IMR-90 (cell line): ENCODE measurements at regions not wholly inside any gene's neighbourhood (a gene's known extent, or its start where the extent isn't known, plus 50 kb on each side); places are given as distances from the start of the nearest gene placed in this dataset.

ENCODE experiments used
- ATAC-seq: fragments of 200-7000 bp; cut with Tn5 transposase; 2 replicates; pipeline ENCODE4 v1.9.1; 2020; ENCODE audit warnings: low read depth, mild to moderate bottlenecking, moderate library complexity
- BruUV-seq: library from RNA; stranded (reverse); fragments of 400-500 nt; replicated peaks from 2 replicates; lab custom pipeline; 2021; lab: Mats Ljungman, UMichigan
- CTCF ChIA-PET: fragments of 300-600 bp; formaldehyde crosslinking; extraction: SDS; loops from one replicate; lab custom pipeline; 2021; ENCODE audit warnings: antibody characterized with exemption; lab: Yijun Ruan, JAX
- POLR2A ChIA-PET: fragments of 300-600 bp; sonication (Branson Sonifier 250); formaldehyde crosslinking; loops from one replicate; lab custom pipeline; 2022; ENCODE audit warnings: antibody characterized with exemption; ENCODE audit not compliant: unreplicated experiment; lab: Charles Lee
- DNase-seq: peaks from one replicate; pipeline ENCODE4 v3.0.0; 2013
- H2AFZ ChIP-seq: replicated peaks from 2 replicates; pipeline ENCODE3; 2013; ENCODE audit warnings: low read length, mild to moderate bottlenecking; ENCODE audit not compliant: poor library complexity
- H2AK5ac ChIP-seq: 2 replicates; pipeline ENCODE4 v1.6.1; 2013; ENCODE audit warnings: low read depth, low read length, inconsistent platforms
- H2AK9ac ChIP-seq: replicated peaks from 2 replicates; pipeline ENCODE3; 2013; ENCODE audit warnings: mild to moderate bottlenecking, low read depth, low read length, moderate library complexity; ENCODE audit not compliant: poor library complexity
- H2BK120ac ChIP-seq: 2 replicates; pipeline ENCODE4 v1.6.1; 2013; ENCODE audit warnings: low read depth, low read length, inconsistent platforms
- H2BK15ac ChIP-seq: 3 replicates; pipeline ENCODE4 v1.6.1; 2013; ENCODE audit warnings: low read depth, low read length, inconsistent platforms
- H2BK20ac ChIP-seq: 2 replicates; pipeline ENCODE4 v1.6.1; 2013; ENCODE audit warnings: low read depth, mild to moderate bottlenecking, inconsistent platforms, low read length, moderate library complexity
- H2BK5ac ChIP-seq: 2 replicates; pipeline ENCODE4 v1.6.1; 2013; ENCODE audit warnings: mild to moderate bottlenecking, low read depth, low read length, inconsistent platforms; ENCODE audit not compliant: poor library complexity, severe bottlenecking
- H3K14ac ChIP-seq: replicated peaks from 2 replicates; pipeline ENCODE4 v1.6.1; 2013; ENCODE audit warnings: low read depth, low read length, inconsistent platforms
- H3K18ac ChIP-seq: 2 replicates; pipeline ENCODE4 v1.6.1; 2013; ENCODE audit warnings: low read depth, low read length, control low read depth
- H3K23ac ChIP-seq: 2 replicates; pipeline ENCODE4 v1.6.1; 2013; ENCODE audit warnings: low read depth, low read length, inconsistent platforms
- H3K27ac ChIP-seq: 2 replicates; pipeline ENCODE4 v1.5.1; 2013; ENCODE audit warnings: mild to moderate bottlenecking, control low read depth, low read length; ENCODE audit not compliant: insufficient read depth
- H3K27me3 ChIP-seq: 2 replicates; pipeline ENCODE4 v1.6.1; 2013; ENCODE audit warnings: low read length; ENCODE audit not compliant: control insufficient read depth, insufficient read depth
- H3K36me3 ChIP-seq: 2 replicates; pipeline ENCODE4 v1.6.1; 2013; ENCODE audit warnings: low read length, mixed read lengths; ENCODE audit not compliant: control insufficient read depth, insufficient read depth
- H3K4ac ChIP-seq: 2 replicates; pipeline ENCODE4 v1.6.1; 2013; ENCODE audit warnings: low read depth, low read length, inconsistent platforms
- H3K4me1 ChIP-seq: 2 replicates; pipeline ENCODE4 v1.6.1; 2013; ENCODE audit warnings: low read length, mixed read lengths; ENCODE audit not compliant: control insufficient read depth, insufficient read depth
- H3K4me2 ChIP-seq: 2 replicates; pipeline ENCODE4 v1.6.1; 2013; ENCODE audit warnings: low read depth, mild to moderate bottlenecking, control low read depth, low read length, moderate library complexity
- H3K4me3 ChIP-seq: 2 replicates; pipeline ENCODE4 v1.5.1; 2013; ENCODE audit warnings: low read depth, mild to moderate bottlenecking, control low read depth, low read length, moderate library complexity; ENCODE audit not compliant: insufficient read depth
- H3K56ac ChIP-seq: 2 replicates; pipeline ENCODE4 v1.6.1; 2013; ENCODE audit warnings: low read length, inconsistent platforms; ENCODE audit not compliant: insufficient read depth; ENCODE audit errors: extremely low read depth
- H3K79me1 ChIP-seq, 2 experiments: 2 replicates each; pipeline ENCODE4 v1.6.1; 2013; ENCODE audit warnings: low read length in 2 of 2, inconsistent platforms in 1 of 2, low read depth in 1 of 2
- H3K9ac ChIP-seq: 2 replicates; pipeline ENCODE4 v1.6.1; 2013; ENCODE audit warnings: low read depth, low read length, control low read depth
- H3K9me1 ChIP-seq: 2 replicates; pipeline ENCODE4 v1.6.1; 2013; ENCODE audit warnings: low read length, inconsistent platforms; ENCODE audit not compliant: insufficient read depth
- H3K9me3 ChIP-seq: 2 replicates; pipeline ENCODE4 v1.6.1; 2013; ENCODE audit warnings: low read length; ENCODE audit not compliant: control insufficient read depth, insufficient read depth
- H4K20me1 ChIP-seq: 2 replicates; pipeline ENCODE4 v1.6.1; 2013; ENCODE audit warnings: low read length, inconsistent platforms; ENCODE audit not compliant: insufficient read depth
- H4K5ac ChIP-seq: 2 replicates; pipeline ENCODE4 v1.6.1; 2013; ENCODE audit warnings: mild to moderate bottlenecking, low read depth, low read length, control low read depth
- H4K8ac ChIP-seq, 2 experiments: 2 replicates each; pipeline ENCODE4 v1.6.1; 2013; ENCODE audit warnings: low read depth in 2 of 2, low read length in 2 of 2, control low read depth in 1 of 2, inconsistent platforms in 1 of 2
- H4K91ac ChIP-seq: 2 replicates; pipeline ENCODE4 v1.6.1; 2013; ENCODE audit warnings: low read depth, low read length, inconsistent platforms; ENCODE audit not compliant: insufficient read depth
- MAFK ChIP-seq: IDR thresholded peaks from 2 replicates; pipeline ENCODE4 v1.6.1; 2012; ENCODE audit warnings: low read depth, low read length, improper control_type of control experiment
- WGBS, 2 experiments: methylation state at CpG; one replicate each; pipeline versions ENCODE4 v1.1.5 to v1.1.7; 2013; ENCODE audit warnings: missing lambda C conversion rate in 2 of 2; ENCODE audit not compliant: insufficient read length in 1 of 2; ENCODE audit errors: extremely low coverage in 2 of 2; 5-methylcytosine and 5-hydroxymethylcytosine counted together
- dilution Hi-C: fragments of 300-500 bp; cut with HindIII; formaldehyde crosslinking; loops from one replicate; pipeline ENCODE4 v1.14.3; 2018; ENCODE audit warnings: low sequenced_read_pairs; ENCODE audit not compliant: unreplicated experiment
- in situ Hi-C: fragments of 300-500 bp; cut with MboI; formaldehyde crosslinking; loops from 3 replicates; pipeline ENCODE4 v1.14.3; 2019; ENCODE audit warnings: low sequenced_read_pairs, inconsistent platforms, mixed read lengths
- intact Hi-C: fragments of 100-400 bp; cut with micrococcal nuclease; formaldehyde crosslinking; loops from 2 replicates; pipeline ENCODE4 v1.10.0; 2022

DNA sequence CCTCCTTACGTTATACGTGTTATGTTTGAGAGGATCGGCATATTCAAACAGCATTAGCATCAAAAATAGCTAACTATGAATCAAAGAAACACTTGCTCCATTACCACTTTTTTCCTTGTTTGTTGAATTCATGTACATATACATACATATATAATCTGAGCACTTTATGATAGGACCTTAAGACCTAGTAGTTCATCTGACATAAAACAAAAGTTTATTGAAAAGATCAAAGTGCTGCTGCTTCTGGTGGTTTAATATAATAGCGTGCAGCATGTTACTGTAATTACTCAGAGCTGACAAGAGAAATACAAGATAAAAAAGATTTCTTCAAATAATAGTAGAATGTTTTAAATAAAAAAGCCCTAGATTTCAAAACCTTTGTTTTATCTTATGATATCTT lies 1850.9 kb upstream of the LRRTM1 start:
- H3K9me3 ChIP-seq, result no peaks in the 10 kb centered on the region
- no peak overlapping the region for H2AK9ac ChIP-seq
- no peak overlapping the region for H3K23ac ChIP-seq
- no peak overlapping the region for H2BK15ac ChIP-seq
- no peak overlapping the region for H4K5ac ChIP-seq
- H3K27me3 ChIP-seq, result no peaks in the 10 kb centered on the region
- H4K20me1 ChIP-seq, result no peaks in the 10 kb centered on the region
- no peak overlapping the region for H2AFZ ChIP-seq
- POLR2A ChIA-PET, result no interaction called here
- no peak overlapping the region for H2BK20ac ChIP-seq
- H3K14ac ChIP-seq, result no peak overlapping the region
- H4K8ac ChIP-seq, result no peak overlapping the region
- H3K4ac ChIP-seq, result no peak overlapping the region
- no peaks in the 10 kb centered on the region for H3K9me1 ChIP-seq
- in situ Hi-C loops (no loop called here), dilution Hi-C loops (no loop called here), intact Hi-C loops (no loop called here)
- WGBS, 2 experiments, result no CpG with 5 or more reads among the region's 4 CpGs
- ATAC-seq (no peak), DNase-seq (no peak)
- H3K36me3 ChIP-seq, result no peaks in the 10 kb centered on the region
- H2AK5ac ChIP-seq, result no peak overlapping the region
- H3K18ac ChIP-seq, result no peak overlapping the region
- no peaks in the 10 kb centered on the region for H3K4me1 ChIP-seq
- no peak overlapping the region for H3K4me2 ChIP-seq
- H2BK5ac ChIP-seq, result no peak overlapping the region
- H2BK120ac ChIP-seq, result no peak overlapping the region
- no peak overlapping the region for H4K91ac ChIP-seq
- no peak overlapping the region for H3K4me3 ChIP-seq
- H3K56ac ChIP-seq, result no peak overlapping the region
- H3K27ac ChIP-seq, result no peak overlapping the region
- no peaks in the 10 kb centered on the region for H3K79me1 ChIP-seq
- no TSS peak for BruUV-seq
- TF ChIP-seq MAFK, result no peak
- CTCF ChIA-PET, result no interaction called here
- H3K9ac ChIP-seq, result no peak overlapping the region
